Retinal pigment epithelial cell (primary cell): ENCODE measurements at regions not wholly inside any gene's neighbourhood (a gene's known extent, or its start where the extent isn't known, plus 50 kb on each side); places are given as distances from the start of the nearest gene placed in this dataset.

Experiments used
- DNase-seq: peaks from one replicate; pipeline ENCODE4 v3.0.0-alpha.2; 2010; ENCODE audit warnings: low read depth
- H3K4me3 ChIP-seq: 2 replicates; pipeline ENCODE4 v1.5.1; 2011; ENCODE audit warnings: mild to moderate bottlenecking, low read length, control low read depth, moderate library complexity
- CTCF ChIP-seq: conservative IDR thresholded peaks from 2 replicates; pipeline ENCODE4 v1.5.1; 2011; ENCODE audit warnings: low read depth, low read length, control low read depth, inconsistent platforms

GRCh38 chr6:43970913-43971775 is 156.1 kb downstream of the MRPL14 start:
- DNase-seq, result no peak
- TF ChIP-seq CTCF, result no peak
- H3K4me3 ChIP-seq, result no peak overlapping the region

- no peak for TF ChIP-seq CTCF
- H3K4me3 ChIP-seq, result no peak overlapping the region
- DNase-seq, result no peak
Measured at GRCh38 chr6:43970068-43970912, 157.0 kb downstream of the MRPL14 start.

GRCh38 chr6:43969158-43969981 is 157.9 kb downstream of the MRPL14 start:
- no peak overlapping the region for H3K4me3 ChIP-seq

GRCh38 chr6:43968110-43968965 is 158.9 kb downstream of the MRPL14 start:
- no peak for TF ChIP-seq CTCF
- DNase-seq, result no peak
- no peak overlapping the region for H3K4me3 ChIP-seq

More at GRCh38 chr6:43969158-43969981, 157.9 kb downstream of the MRPL14 start:
- no peak for DNase-seq
- no peak for TF ChIP-seq CTCF

GRCh38 chr6:43967719-43968091 is 159.5 kb downstream of the MRPL14 start:
- H3K4me3 ChIP-seq, result no peak overlapping the region
- no peak for DNase-seq
- no peak for TF ChIP-seq CTCF
